Aorta (tissue), 5 donors: ENCODE measurements at regions not wholly inside any gene's neighbourhood (a gene's known extent, or its start where the extent isn't known, plus 50 kb on each side); places are given as distances from the start of the nearest gene placed in this dataset.

Experiments
- ATAC-seq: fragments of 200-7000 bp; cut with Tn5 transposase; one replicate; pipeline ENCODE4 v1.9.1; 2022; ENCODE audit warnings: moderate library complexity; ENCODE audit not compliant: low FRiP score
- DNase-seq, 2 donors: peaks; one replicate each; pipeline ENCODE4 v3.0.0-alpha.2; 2020
- H3K27ac ChIP-seq, 2 donors: one replicate each; pipeline ENCODE4 v1.5.1; 2013; ENCODE audit warnings: low read length in 2 of 2, mild to moderate bottlenecking in 2 of 2, moderate library complexity in 2 of 2, control low read depth in 1 of 2, inconsistent platforms in 1 of 2, low read depth in 1 of 2
- H3K27me3 ChIP-seq, 2 donors: one replicate each; pipeline ENCODE4 v1.6.1; 2013; ENCODE audit warnings: control low read depth in 1 of 2, low read length in 1 of 2, mild to moderate bottlenecking in 1 of 2, moderate library complexity in 1 of 2; ENCODE audit not compliant: insufficient read depth in 2 of 2, control insufficient read depth in 1 of 2
- H3K36me3 ChIP-seq, 2 donors: one replicate each; pipeline ENCODE4 v1.6.1; 2013; ENCODE audit warnings: control low read depth in 1 of 2, low read length in 1 of 2, mild to moderate bottlenecking in 1 of 2; ENCODE audit not compliant: insufficient read depth in 2 of 2, control insufficient read depth in 1 of 2
- H3K4me1 ChIP-seq, 2 donors: one replicate each; pipeline ENCODE4 v1.6.1; 2013; ENCODE audit warnings: low read length in 2 of 2, control low read depth in 1 of 2, mild to moderate bottlenecking in 1 of 2, moderate library complexity in 1 of 2; ENCODE audit not compliant: insufficient read depth in 2 of 2, control insufficient read depth in 1 of 2
- H3K4me3 ChIP-seq, 2 donors: one replicate each; pipeline ENCODE4 v1.5.1; 2013; ENCODE audit warnings: low read length in 2 of 2, control low read depth in 1 of 2, mild to moderate bottlenecking in 1 of 2
- H3K9me3 ChIP-seq: one replicate; pipeline ENCODE4 v1.6.1; 2013; ENCODE audit warnings: mild to moderate bottlenecking, low read length; ENCODE audit not compliant: control insufficient read depth
- WGBS, 2 donors: extraction: QIAGEN DNeasy Blood & Tissue Kit; methylation state at CpG; one replicate each; pipeline ENCODE4 v1.1.7; 2013; 5-methylcytosine and 5-hydroxymethylcytosine counted together
- intact Hi-C, 2 donors: fragments of 100-400 bp; cut with DNase I; formaldehyde crosslinking; loops; one replicate each; pipeline versions ENCODE4 v1.14.2 to v1.15.0; 2022
- donor health status: healthy with polysubstance abuse.
- donor health status: Bipolar disorder and iron deficiency.
- donor health status: DM: no; HTN: no; CAD: no.
- donor health status: DM: no; HTN: no; CAD: no.
- donor health status: DM: yes; HTN: yes; CAD: no.

- intact Hi-C loops, result loop anchor here in 1 of 2 donors (5.0 kb wide), 1 partner anchor 103 kb away; no protein-coding TSS in a partner anchor
- ATAC-seq, result no peak
- no peaks in the 10 kb centered on the region for H3K9me3 ChIP-seq
- DNase-seq, result no peak
- 85 to 88% methylated on average over 10 of the region's 10 CpGs for WGBS, 2 donors
- no peaks in the 10 kb centered on the region for H3K27me3 ChIP-seq
- H3K4me1 ChIP-seq, result peaks cover 2 to 4% of the 10 kb centered on the region in 2 donors
- H3K36me3 ChIP-seq, result no peaks in the 10 kb centered on the region
- H3K27ac ChIP-seq, result no peak overlapping the region
- H3K4me3 ChIP-seq, result no peak overlapping the region
Observed at GRCh38 chr22:27210111-27210730, 552.8 kb downstream of the MIAT start.

GRCh38 chr22:27212102-27212501 lies 554.7 kb downstream of the MIAT start:
- H3K27ac ChIP-seq, result peak overlapping the region in 1 of 2 donors; percentile 6
- peaks cover 2 to 4% of the 10 kb centered on the region in 2 donors for H3K4me1 ChIP-seq
- ATAC-seq (no peak), DNase-seq (no peak)
- H3K27me3 ChIP-seq, result no peaks in the 10 kb centered on the region
- WGBS, 2 donors, result 62 to 68% methylated on average over 4 of the region's 4 CpGs
- intact Hi-C loops, result loop anchor here in 1 of 2 donors (5.0 kb wide), 1 partner anchor 105 kb away; no protein-coding TSS in a partner anchor
- no peaks in the 10 kb centered on the region for H3K36me3 ChIP-seq
- H3K9me3 ChIP-seq, result no peaks in the 10 kb centered on the region
- no peak overlapping the region for H3K4me3 ChIP-seq

DNA sequence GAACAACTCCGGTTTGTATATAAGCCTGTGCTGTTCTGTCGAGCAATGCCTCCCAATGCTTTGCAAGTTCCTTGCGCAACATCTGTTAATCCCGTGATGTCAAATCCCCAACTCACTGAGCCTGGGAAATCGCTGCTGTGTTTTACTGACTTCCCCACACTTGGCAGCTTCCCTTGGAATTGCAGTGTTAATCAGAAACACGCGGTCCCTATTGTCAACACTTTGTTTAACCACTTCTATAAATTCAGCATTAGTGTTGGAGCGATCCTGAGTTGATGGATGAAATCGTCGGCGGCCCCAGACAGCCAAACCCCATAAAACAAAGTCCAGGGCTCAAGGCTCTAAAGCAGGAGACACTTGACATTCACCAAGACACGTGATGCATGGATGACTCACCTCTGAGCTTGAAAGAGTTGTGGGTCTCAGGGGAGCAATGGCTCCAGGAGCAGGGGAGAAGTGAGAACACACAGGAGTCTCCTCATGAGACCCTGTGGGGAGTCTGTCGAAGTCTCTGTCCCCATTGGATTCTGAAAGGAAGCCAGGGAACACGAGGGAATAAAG lies 555.3 kb downstream of the MIAT start:
- Histone ChIP-seq H3K4me3 (no peak overlapping the region), H3K36me3 (no peaks in the 10 kb centered on the region), H3K27ac (peak overlapping the region in 1 of 2 donors; percentile 91), H3K4me1 (peaks cover 2 to 4% of the 10 kb centered on the region in 2 donors), H3K27me3 (no peaks in the 10 kb centered on the region), H3K9me3 (no peaks in the 10 kb centered on the region)
- ATAC-seq (peak; percentile 86), DNase-seq (peak in 1 of 2 donors; percentile 84)
- intact Hi-C loops, result loop anchor here in 1 of 2 donors (5.0 kb wide), 1 partner anchor 105 kb away; no protein-coding TSS in a partner anchor
- 1 to 2% methylated on average over 14 of the region's 14 CpGs for WGBS, 2 donors

DNA sequence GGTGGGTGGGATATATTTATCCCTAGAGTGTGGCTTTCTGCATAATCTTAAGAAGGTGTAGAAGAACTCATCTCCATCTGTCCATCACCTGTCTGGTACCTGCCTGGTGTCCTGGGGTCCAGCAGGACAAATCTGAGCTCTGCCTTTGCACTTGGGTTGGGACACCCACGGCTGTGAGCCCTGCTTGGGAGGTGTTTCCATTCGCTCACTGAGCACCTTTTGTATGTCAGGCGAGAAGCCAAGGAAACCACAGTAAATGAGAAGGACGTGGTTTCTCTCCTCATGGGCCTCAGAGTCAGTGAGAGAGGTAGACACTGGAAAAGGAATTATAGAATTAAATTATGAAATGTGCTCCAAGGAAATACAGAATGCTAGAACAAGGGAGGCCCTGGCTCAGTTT lies 555.9 kb downstream of the MIAT start:
- Histone ChIP-seq H3K27me3 (no peaks in the 10 kb centered on the region), H3K9me3 (no peaks in the 10 kb centered on the region), H3K4me1 (peaks cover 2 to 4% of the 10 kb centered on the region in 2 donors), H3K4me3 (no peak overlapping the region), H3K36me3 (no peaks in the 10 kb centered on the region), H3K27ac (peak overlapping the region; percentile 1 to 91)
- DNase-seq, result no peak
- WGBS, 2 donors, result 65 to 71% methylated on average over 4 of the region's 4 CpGs
- peak; percentile 4 for ATAC-seq
- intact Hi-C loops, result loop anchor here in 1 of 2 donors (5.0 kb wide), 1 partner anchor 106 kb away; no protein-coding TSS in a partner anchor

GRCh38 chr22:27213766-27214581 lies 556.6 kb downstream of the MIAT start:
- DNase-seq, result peak; percentile 85 to 88
- Histone ChIP-seq H3K36me3 (no peaks in the 10 kb centered on the region), H3K4me3 (no peak overlapping the region), H3K27me3 (no peaks in the 10 kb centered on the region), H3K9me3 (no peaks in the 10 kb centered on the region), H3K27ac (peak overlapping the region in 1 of 2 donors; percentile 91), H3K4me1 (peaks cover 2 to 4% of the 10 kb centered on the region in 2 donors)
- ATAC-seq, result peak; percentile 82
- intact Hi-C loops, result loop anchor here in 1 of 2 donors (2.0 to 5.0 kb wide), 2 partner anchors 43 to 107 kb away; no protein-coding TSS in a partner anchor
- WGBS, 2 donors, result 40 to 42% methylated on average over 17 of the region's 17 CpGs

- H3K27me3 ChIP-seq, result no peaks in the 10 kb centered on the region
- peaks cover 2 to 4% of the 10 kb centered on the region in 2 donors for H3K4me1 ChIP-seq
- intact Hi-C loops, result loop anchor here in 1 of 2 donors (2.0 to 5.0 kb wide), 2 partner anchors 44 to 107 kb away; no protein-coding TSS in a partner anchor
- no peak for DNase-seq
- peak overlapping the region in 1 of 2 donors; percentile 69 for H3K27ac ChIP-seq
- 76 to 79% methylated on average over 6 of the region's 6 CpGs for WGBS, 2 donors
- H3K4me3 ChIP-seq, result no peak overlapping the region
- no peaks in the 10 kb centered on the region for H3K36me3 ChIP-seq
- H3K9me3 ChIP-seq, result no peaks in the 10 kb centered on the region
- no peak for ATAC-seq
Observed at GRCh38 chr22:27214691-27215090, 557.3 kb downstream of the MIAT start.

DNA sequence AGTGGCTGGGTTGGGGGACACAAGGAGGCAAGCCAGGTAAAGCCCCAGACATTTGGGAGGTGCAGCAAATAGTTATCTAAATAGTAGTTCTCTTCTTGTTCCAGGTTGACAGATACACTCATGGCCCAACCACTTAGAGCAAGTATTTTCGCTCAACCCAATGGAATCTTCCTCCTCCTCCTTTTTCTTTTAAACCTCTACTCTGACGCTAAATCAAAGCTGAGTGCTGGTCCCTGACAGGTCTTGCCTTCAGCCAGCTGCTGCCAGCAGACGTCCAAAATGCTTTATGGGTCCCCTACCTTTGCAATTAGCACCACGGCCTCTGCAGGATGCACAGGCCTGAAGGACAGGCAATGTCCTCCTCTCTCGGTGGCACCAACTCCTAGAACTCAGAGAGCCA lies 558.5 kb downstream of the MIAT start:
- Histone ChIP-seq H3K9me3 (no peaks in the 10 kb centered on the region), H3K4me3 (no peak overlapping the region), H3K36me3 (no peaks in the 10 kb centered on the region), H3K27me3 (no peaks in the 10 kb centered on the region), H3K27ac (no peak overlapping the region), H3K4me1 (peaks cover 2 to 4% of the 10 kb centered on the region in 2 donors)
- WGBS, 2 donors, result 94 to 96% methylated on average over 5 of the region's 5 CpGs
- ATAC-seq (no peak), DNase-seq (no peak)
- intact Hi-C loops, result loop anchor here in 1 of 2 donors (2.0 kb wide), 1 partner anchor 45 kb away; no protein-coding TSS in a partner anchor

GRCh38 chr22:27216444-27216843 lies 559.1 kb downstream of the MIAT start:
- WGBS, 2 donors, result 98 to 100% methylated on average over 1 of the region's 1 CpG
- DNase-seq (no peak), ATAC-seq (no peak)
- peaks cover 2 to 4% of the 10 kb centered on the region in 2 donors for H3K4me1 ChIP-seq
- H3K9me3 ChIP-seq, result no peaks in the 10 kb centered on the region
- intact Hi-C loops, result no loop called here
- H3K27ac ChIP-seq, result no peak overlapping the region
- no peaks in the 10 kb centered on the region for H3K27me3 ChIP-seq
- H3K4me3 ChIP-seq, result no peak overlapping the region
- H3K36me3 ChIP-seq, result no peaks in the 10 kb centered on the region
